ENCODE measurements at regions not wholly inside any gene's neighbourhood (a gene's known extent, or its start where the extent isn't known, plus 50 kb on each side); places are given as distances from the start of the nearest gene placed in this dataset.

GRCh38 chr3:21109056-21109455, 642.0 kb downstream of the ZNF385D start:
- H3K4me1 ChIP-seq (ENCODE audit: control insufficient read depth, insufficient read depth, low read length, poor library complexity, severe bottlenecking) = no peaks in the 10 kb centered on the region
- no peak overlapping the region for H3K4me3 ChIP-seq (ENCODE audit: insufficient read depth, low read depth, low read length, poor library complexity, severe bottlenecking)
- no peak overlapping the region for H3K27ac ChIP-seq (ENCODE audit: insufficient read depth, low read length, poor library complexity, severe bottlenecking)
- DNase-seq = no peak
- no peaks in the 10 kb centered on the region for H3K27me3 ChIP-seq (replicated peaks; ENCODE audit: control insufficient read depth, insufficient read depth, low read length, poor library complexity, severe bottlenecking)
- no peaks in the 10 kb centered on the region for H3K36me3 ChIP-seq (ENCODE audit: control insufficient read depth, insufficient read depth, low read length)
- no peaks in the 10 kb centered on the region for H3K9me3 ChIP-seq (ENCODE audit: control insufficient read depth, low read length)

DNA sequence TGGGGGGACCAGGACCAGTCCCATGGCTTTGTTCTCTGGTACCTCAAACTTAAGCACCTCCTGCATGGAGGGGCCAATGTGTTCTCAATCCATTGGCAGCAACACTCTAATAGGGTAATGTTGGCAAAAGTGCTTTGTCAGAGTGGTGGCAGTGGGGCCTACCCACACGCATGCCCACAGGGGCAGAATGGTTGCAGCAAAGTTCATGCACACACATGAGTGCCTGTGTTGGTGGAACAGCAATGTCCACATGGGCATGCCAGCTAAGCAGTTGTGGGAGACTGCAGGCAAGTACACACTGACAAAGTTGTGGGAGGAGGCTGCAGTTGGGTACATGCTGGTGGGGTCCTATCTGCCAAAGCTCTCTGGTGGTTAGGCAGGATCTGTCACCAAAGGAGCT, 645.2 kb downstream of the ZNF385D start:
- DNase-seq = no peak
- Histone ChIP-seq H3K27ac (ENCODE audit: insufficient read depth, low read length, poor library complexity, severe bottlenecking) (no peak overlapping the region), H3K9me3 (ENCODE audit: control insufficient read depth, low read length) (no peaks in the 10 kb centered on the region), H3K4me3 (ENCODE audit: insufficient read depth, low read depth, low read length, poor library complexity, severe bottlenecking) (no peak overlapping the region), H3K27me3 (replicated peaks; ENCODE audit: control insufficient read depth, insufficient read depth, low read length, poor library complexity, severe bottlenecking) (no peaks in the 10 kb centered on the region), H3K36me3 (ENCODE audit: control insufficient read depth, insufficient read depth, low read length) (no peaks in the 10 kb centered on the region), H3K4me1 (ENCODE audit: control insufficient read depth, insufficient read depth, low read length, poor library complexity, severe bottlenecking) (no peaks in the 10 kb centered on the region)

- Histone ChIP-seq H3K36me3 (ENCODE audit: control insufficient read depth, insufficient read depth, low read length) (no peaks in the 10 kb centered on the region), H3K27ac (ENCODE audit: insufficient read depth, low read length, poor library complexity, severe bottlenecking) (no peak overlapping the region), H3K4me3 (ENCODE audit: insufficient read depth, low read depth, low read length, poor library complexity, severe bottlenecking) (no peak overlapping the region), H3K4me1 (ENCODE audit: control insufficient read depth, insufficient read depth, low read length, poor library complexity, severe bottlenecking) (no peaks in the 10 kb centered on the region), H3K27me3 (replicated peaks; ENCODE audit: control insufficient read depth, insufficient read depth, low read length, poor library complexity, severe bottlenecking) (no peaks in the 10 kb centered on the region), H3K9me3 (ENCODE audit: control insufficient read depth, low read length) (no peaks in the 10 kb centered on the region)
- DNase-seq = no peak
Observed at GRCh38 chr3:21100656-21101359, 650.2 kb downstream of the ZNF385D start.

GRCh38 chr3:21094686-21095085, 656.3 kb downstream of the ZNF385D start:
- H3K4me3 ChIP-seq (ENCODE audit: insufficient read depth, low read depth, low read length, poor library complexity, severe bottlenecking) = no peak overlapping the region
- no peaks in the 10 kb centered on the region for H3K36me3 ChIP-seq (ENCODE audit: control insufficient read depth, insufficient read depth, low read length)
- no peak for DNase-seq
- H3K27ac ChIP-seq (ENCODE audit: insufficient read depth, low read length, poor library complexity, severe bottlenecking) = no peak overlapping the region
- no peaks in the 10 kb centered on the region for H3K9me3 ChIP-seq (ENCODE audit: control insufficient read depth, low read length)
- H3K4me1 ChIP-seq (ENCODE audit: control insufficient read depth, insufficient read depth, low read length, poor library complexity, severe bottlenecking) = no peaks in the 10 kb centered on the region
- no peaks in the 10 kb centered on the region for H3K27me3 ChIP-seq (replicated peaks; ENCODE audit: control insufficient read depth, insufficient read depth, low read length, poor library complexity, severe bottlenecking)

GRCh38 chr3:21073561-21073960, 677.4 kb downstream of the ZNF385D start:
- Histone ChIP-seq H3K27me3 (replicated peaks; ENCODE audit: control insufficient read depth, insufficient read depth, low read length, poor library complexity, severe bottlenecking) (no peaks in the 10 kb centered on the region), H3K36me3 (ENCODE audit: control insufficient read depth, insufficient read depth, low read length) (no peaks in the 10 kb centered on the region), H3K27ac (ENCODE audit: insufficient read depth, low read length, poor library complexity, severe bottlenecking) (no peak overlapping the region), H3K4me1 (ENCODE audit: control insufficient read depth, insufficient read depth, low read length, poor library complexity, severe bottlenecking) (no peaks in the 10 kb centered on the region), H3K9me3 (ENCODE audit: control insufficient read depth, low read length) (no peaks in the 10 kb centered on the region), H3K4me3 (ENCODE audit: insufficient read depth, low read depth, low read length, poor library complexity, severe bottlenecking) (no peak overlapping the region)
- DNase-seq = no peak

DNA sequence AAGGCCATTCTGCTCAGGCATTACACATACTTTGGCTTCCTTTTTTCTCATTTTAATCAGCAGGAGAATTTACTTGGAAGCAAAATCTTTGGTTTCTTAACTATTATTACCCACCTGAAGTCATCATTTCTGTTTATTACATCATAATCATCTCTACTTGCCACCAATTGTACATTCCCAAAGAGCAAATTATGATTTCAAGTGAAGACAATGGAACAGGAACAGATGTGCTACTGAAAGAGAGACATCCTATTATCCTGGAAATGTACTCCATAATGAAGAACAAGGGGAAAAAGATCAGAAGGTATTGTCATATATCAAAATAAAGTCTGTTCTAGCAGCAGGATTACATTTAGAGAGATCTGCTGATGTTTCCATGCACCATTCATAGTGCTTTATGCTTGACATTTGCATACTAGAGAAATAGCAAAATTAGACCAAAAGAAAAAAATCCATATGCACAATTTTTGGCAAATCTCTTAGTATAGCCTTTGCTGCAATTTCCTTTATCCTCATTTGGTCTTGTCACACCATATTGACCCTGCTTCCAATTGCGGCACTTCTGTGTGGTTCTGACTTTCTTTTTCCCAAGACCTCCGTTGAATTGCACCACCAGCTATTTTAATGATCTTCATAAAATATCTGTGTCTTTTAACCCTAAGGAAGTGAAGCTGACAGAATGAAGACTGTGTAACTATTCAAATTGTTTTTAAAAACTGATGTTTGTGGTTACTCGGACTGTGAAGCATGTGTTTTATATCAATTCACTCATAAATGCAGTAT, 683.8 kb downstream of the ZNF385D start:
- Histone ChIP-seq H3K27me3 (replicated peaks; ENCODE audit: control insufficient read depth, insufficient read depth, low read length, poor library complexity, severe bottlenecking) (no peaks in the 10 kb centered on the region), H3K36me3 (ENCODE audit: control insufficient read depth, insufficient read depth, low read length) (no peaks in the 10 kb centered on the region), H3K27ac (ENCODE audit: insufficient read depth, low read length, poor library complexity, severe bottlenecking) (no peak overlapping the region), H3K4me3 (ENCODE audit: insufficient read depth, low read depth, low read length, poor library complexity, severe bottlenecking) (no peak overlapping the region), H3K9me3 (ENCODE audit: control insufficient read depth, low read length) (no peaks in the 10 kb centered on the region), H3K4me1 (ENCODE audit: control insufficient read depth, insufficient read depth, low read length, poor library complexity, severe bottlenecking) (no peaks in the 10 kb centered on the region)
- DNase-seq = no peak

DNA sequence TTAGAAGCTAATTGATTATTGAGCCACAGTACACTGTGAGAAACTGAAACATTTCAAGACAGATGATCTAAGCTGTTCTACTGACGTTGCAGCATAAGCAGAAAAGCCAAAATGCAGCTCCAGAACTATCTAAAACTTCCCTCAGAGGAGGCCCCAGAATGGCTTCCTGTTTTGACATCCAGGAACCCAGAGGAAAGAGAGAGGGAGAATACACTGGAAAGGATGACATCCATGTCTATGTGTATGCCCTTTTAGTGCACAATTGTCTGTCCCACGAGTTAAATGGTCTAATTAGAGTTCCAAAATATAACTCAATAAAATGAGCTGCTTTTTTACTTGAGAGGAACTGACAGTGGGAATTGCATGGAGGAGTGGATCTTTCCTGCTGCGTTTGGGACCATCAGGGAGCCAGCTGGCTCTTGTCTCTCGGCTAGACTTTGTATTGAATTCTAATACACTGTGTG, 688.1 kb downstream of the ZNF385D start:
- Histone ChIP-seq H3K4me3 (ENCODE audit: insufficient read depth, low read depth, low read length, poor library complexity, severe bottlenecking) (no peak overlapping the region), H3K4me1 (ENCODE audit: control insufficient read depth, insufficient read depth, low read length, poor library complexity, severe bottlenecking) (no peaks in the 10 kb centered on the region), H3K27me3 (replicated peaks; ENCODE audit: control insufficient read depth, insufficient read depth, low read length, poor library complexity, severe bottlenecking) (no peaks in the 10 kb centered on the region), H3K36me3 (ENCODE audit: control insufficient read depth, insufficient read depth, low read length) (no peaks in the 10 kb centered on the region), H3K27ac (ENCODE audit: insufficient read depth, low read length, poor library complexity, severe bottlenecking) (no peak overlapping the region), H3K9me3 (ENCODE audit: control insufficient read depth, low read length) (no peaks in the 10 kb centered on the region)
- DNase-seq = no peak

DNA sequence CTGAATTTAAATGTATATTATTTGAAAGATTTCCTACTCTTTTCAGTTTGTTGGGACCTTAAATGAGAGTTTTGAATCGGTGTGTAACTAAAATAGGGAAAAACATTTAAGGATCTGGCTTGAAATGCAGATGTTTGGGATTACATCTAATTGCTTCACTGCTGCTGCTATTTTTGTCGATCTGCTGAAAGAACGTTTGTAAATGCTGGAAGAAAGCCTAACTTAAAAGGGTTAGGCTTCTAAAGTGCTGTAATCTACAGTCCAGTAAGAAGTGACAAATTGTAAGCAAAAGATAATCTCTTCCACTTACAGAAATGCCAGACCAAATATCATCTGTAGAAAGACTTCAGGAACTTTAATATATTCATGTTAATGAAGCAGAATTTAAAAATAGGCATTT, 691.6 kb downstream of the ZNF385D start:
- no peak overlapping the region for H3K27ac ChIP-seq (ENCODE audit: insufficient read depth, low read length, poor library complexity, severe bottlenecking)
- no peaks in the 10 kb centered on the region for H3K9me3 ChIP-seq (ENCODE audit: control insufficient read depth, low read length)
- H3K36me3 ChIP-seq (ENCODE audit: control insufficient read depth, insufficient read depth, low read length) = no peaks in the 10 kb centered on the region
- no peak overlapping the region for H3K4me3 ChIP-seq (ENCODE audit: insufficient read depth, low read depth, low read length, poor library complexity, severe bottlenecking)
- no peaks in the 10 kb centered on the region for H3K27me3 ChIP-seq (replicated peaks; ENCODE audit: control insufficient read depth, insufficient read depth, low read length, poor library complexity, severe bottlenecking)
- no peak for DNase-seq
- no peaks in the 10 kb centered on the region for H3K4me1 ChIP-seq (ENCODE audit: control insufficient read depth, insufficient read depth, low read length, poor library complexity, severe bottlenecking)

GRCh38 chr3:21056293-21056692, 694.7 kb downstream of the ZNF385D start:
- H3K27me3 ChIP-seq (replicated peaks; ENCODE audit: control insufficient read depth, insufficient read depth, low read length, poor library complexity, severe bottlenecking) = no peaks in the 10 kb centered on the region
- no peak for DNase-seq
- H3K9me3 ChIP-seq (ENCODE audit: control insufficient read depth, low read length) = no peaks in the 10 kb centered on the region
- H3K4me3 ChIP-seq (ENCODE audit: insufficient read depth, low read depth, low read length, poor library complexity, severe bottlenecking) = no peak overlapping the region
- no peaks in the 10 kb centered on the region for H3K36me3 ChIP-seq (ENCODE audit: control insufficient read depth, insufficient read depth, low read length)
- no peak overlapping the region for H3K27ac ChIP-seq (ENCODE audit: insufficient read depth, low read length, poor library complexity, severe bottlenecking)
- H3K4me1 ChIP-seq (ENCODE audit: control insufficient read depth, insufficient read depth, low read length, poor library complexity, severe bottlenecking) = no peaks in the 10 kb centered on the region

DNA sequence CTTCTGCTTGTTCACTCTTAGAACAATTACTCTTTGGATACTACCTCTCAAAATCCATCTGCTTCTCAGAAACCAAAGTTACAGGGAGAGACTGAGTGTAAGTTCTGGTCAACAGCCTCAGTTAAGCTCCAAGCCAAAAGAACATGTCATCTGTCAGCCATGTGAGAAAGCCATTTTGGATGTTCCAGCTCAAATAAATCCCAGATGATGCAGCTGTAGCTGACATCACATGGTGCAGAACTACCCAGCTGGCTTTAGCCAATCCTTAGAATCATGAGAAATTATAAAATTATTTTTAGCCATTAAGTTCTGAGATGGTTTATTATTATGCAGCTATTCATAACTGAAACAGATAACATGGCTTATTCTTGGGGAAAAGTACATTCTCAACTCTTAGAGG, 696.0 kb downstream of the ZNF385D start:
- Histone ChIP-seq H3K9me3 (ENCODE audit: control insufficient read depth, low read length) (no peaks in the 10 kb centered on the region), H3K27ac (ENCODE audit: insufficient read depth, low read length, poor library complexity, severe bottlenecking) (no peak overlapping the region)

More for the DNA sequence above, 696.0 kb downstream of the ZNF385D start:
- no peak for DNase-seq
- Histone ChIP-seq H3K4me3 (ENCODE audit: insufficient read depth, low read depth, low read length, poor library complexity, severe bottlenecking) (no peak overlapping the region), H3K4me1 (ENCODE audit: control insufficient read depth, insufficient read depth, low read length, poor library complexity, severe bottlenecking) (no peaks in the 10 kb centered on the region), H3K27me3 (replicated peaks; ENCODE audit: control insufficient read depth, insufficient read depth, low read length, poor library complexity, severe bottlenecking) (no peaks in the 10 kb centered on the region), H3K36me3 (ENCODE audit: control insufficient read depth, insufficient read depth, low read length) (no peaks in the 10 kb centered on the region)

Data from effector memory CD4-positive, alpha-beta T cell (primary cell).